Esophagus squamous epithelium (tissue), 4 donors: ENCODE measurements at regions not wholly inside any gene's neighbourhood (a gene's known extent, or its start where the extent isn't known, plus 50 kb on each side); places are given as distances from the start of the nearest gene placed in this dataset.

Experiments
- CTCF ChIP-seq, 6 experiments: fragments of 450-650 bp in 4 of 6; fragments of 200-600 bp in 2 of 6; sonication (generic) in 2 of 6; IDR thresholded peaks; one replicate each; pipeline ENCODE4 v1.5.1; 2016 to 2019; ENCODE audit warnings: antibody characterized with exemption in 6 of 6, mild to moderate bottlenecking in 4 of 6, moderate library complexity in 4 of 6
- POLR2A ChIP-seq, 4 donors: fragments of 450-650 bp; IDR thresholded peaks; one replicate each; pipeline ENCODE4 v1.6.1; 2017; ENCODE audit warnings: antibody characterized with exemption in 4 of 4, mild to moderate bottlenecking in 4 of 4, moderate library complexity in 3 of 4

- TF ChIP-seq CTCF (IDR thresholded peaks at IDR 0.05) (no peak), POLR2A (IDR thresholded peaks at IDR 0.05) (no peak)
These were observed 655.2 kb upstream of the ARID1B start for GRCh38 chr6:156121973-156122372.
